GM12892 (cell line): ENCODE measurements at regions not wholly inside any gene's neighbourhood (a gene's known extent, or its start where the extent isn't known, plus 50 kb on each side); places are given as distances from the start of the nearest gene placed in this dataset.

Experiments used
- DNase-seq: peaks from one replicate; pipeline ENCODE4 v3.0.0; 2011; ENCODE audit not compliant: insufficient read length
- FAIRE-seq: peaks from 2 replicates; lab custom pipeline; 2011; peaks lifted over from hg19 to GRCh38; lab: Jason Lieb, UNC
- POLR2A ChIP-seq: IDR thresholded peaks from 2 replicates; pipeline ENCODE4 v1.6.1; 2011; ENCODE audit warnings: low read depth, low read length, control low read depth
- POLR2AphosphoS5 ChIP-seq: IDR thresholded peaks from 2 replicates; pipeline ENCODE4 v1.6.1; 2011; ENCODE audit warnings: low read depth, low read length, control low read depth
- TAF1 ChIP-seq: IDR thresholded peaks from 2 replicates; pipeline ENCODE4 v1.6.1; 2011; ENCODE audit warnings: low read depth, mild to moderate bottlenecking, control low read depth, low read length, borderline replicate concordance

- no peak for DNase-seq
- no peak for FAIRE-seq
- no peak for TF ChIP-seq POLR2AphosphoS5
- TF ChIP-seq POLR2A: no peak
- no peak for TF ChIP-seq TAF1
Observed at GRCh38 chr2:6342273-6342920, 523.3 kb downstream of the CMPK2 start.

GRCh38 chr2:6343076-6343475 lies 522.6 kb downstream of the CMPK2 start:
- TF ChIP-seq POLR2AphosphoS5: no peak
- no peak for TF ChIP-seq TAF1
- TF ChIP-seq POLR2A: no peak
- no peak for FAIRE-seq
- no peak for DNase-seq

GRCh38 chr2:6352247-6352646 lies 513.5 kb downstream of the CMPK2 start:
- TF ChIP-seq TAF1 (no peak), POLR2A (no peak)
- FAIRE-seq: peak; percentile 85
- no peak for DNase-seq

- DNase-seq (no peak), FAIRE-seq (no peak)
- TF ChIP-seq POLR2A: no peak
- TF ChIP-seq TAF1: no peak
- TF ChIP-seq POLR2AphosphoS5: no peak
Observed at GRCh38 chr2:6352906-6353515, 512.7 kb downstream of the CMPK2 start.

GRCh38 chr2:6353669-6354068 lies 512.0 kb downstream of the CMPK2 start:
- peak; percentile 70 for FAIRE-seq
- no peak for TF ChIP-seq POLR2A
- no peak for TF ChIP-seq TAF1
- TF ChIP-seq POLR2AphosphoS5: no peak

GRCh38 chr2:6354546-6354945 lies 511.2 kb downstream of the CMPK2 start:
- FAIRE-seq (peak; percentile 40), DNase-seq (no peak)
- TF ChIP-seq POLR2AphosphoS5 (no peak), POLR2A (no peak)

More at GRCh38 chr2:6353669-6354068, 512.0 kb downstream of the CMPK2 start:
- no peak for DNase-seq

GRCh38 chr2:6355886-6356761 lies 509.6 kb downstream of the CMPK2 start:
- FAIRE-seq: no peak
- no peak for DNase-seq
- TF ChIP-seq POLR2AphosphoS5 (no peak), TAF1 (no peak), POLR2A (no peak)

- FAIRE-seq (no peak), DNase-seq (no peak)
- TF ChIP-seq TAF1 (no peak), POLR2A (no peak), POLR2AphosphoS5 (no peak)
Observed at GRCh38 chr2:6358546-6358945, 507.2 kb downstream of the CMPK2 start.

GRCh38 chr2:6358985-6359384 lies 506.7 kb downstream of the CMPK2 start:
- no peak for DNase-seq
- TF ChIP-seq POLR2A: no peak
- TF ChIP-seq TAF1: no peak
- no peak for TF ChIP-seq POLR2AphosphoS5
- FAIRE-seq: no peak

GRCh38 chr2:6359964-6360363 lies 505.7 kb downstream of the CMPK2 start:
- TF ChIP-seq TAF1 (no peak), POLR2AphosphoS5 (no peak), POLR2A (no peak)
- FAIRE-seq: no peak
- DNase-seq: no peak

- FAIRE-seq (no peak), DNase-seq (no peak)
- no peak for TF ChIP-seq POLR2A
- TF ChIP-seq TAF1: no peak
- no peak for TF ChIP-seq POLR2AphosphoS5
Observed at GRCh38 chr2:6362671-6363450, 502.8 kb downstream of the CMPK2 start.
